GM18951 (cell line): ENCODE measurements at regions not wholly inside any gene's neighbourhood (a gene's known extent, or its start where the extent isn't known, plus 50 kb on each side); places are given as distances from the start of the nearest gene placed in this dataset.

Experiments used
- POLR2A ChIP-seq: IDR thresholded peaks from 4 replicates; pipeline ENCODE4 v1.6.1; 2011; ENCODE audit warnings: mild to moderate bottlenecking; ENCODE audit not compliant: insufficient read length, insufficient read depth; ENCODE audit errors: extremely low read depth
- in situ Hi-C: fragments of 300-500 bp; cut with MboI; formaldehyde crosslinking; loops from one replicate; pipeline ENCODE4 v1.12.0; 2022; ENCODE audit warnings: low sequenced_read_pairs, mixed read lengths, inconsistent platforms; ENCODE audit not compliant: unreplicated experiment

DNA sequence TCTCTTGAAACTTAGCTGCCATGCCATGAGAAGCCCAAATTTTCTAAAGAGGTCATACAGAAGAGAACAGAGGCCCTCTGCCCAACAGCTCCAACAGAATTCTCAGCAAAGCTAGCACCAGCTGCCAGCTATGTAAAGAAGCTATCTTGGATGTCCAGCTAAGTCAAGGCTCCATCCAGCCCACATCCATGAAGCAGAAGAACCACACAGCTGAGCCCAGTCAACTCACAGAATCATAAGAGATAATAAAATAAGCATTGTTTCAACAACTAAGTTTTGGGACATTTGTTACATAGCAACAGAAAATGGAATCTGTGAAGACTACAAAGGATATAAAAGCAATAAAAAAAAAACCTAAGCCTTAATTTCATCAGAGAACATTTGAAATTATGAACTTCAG, 434.3 kb downstream of the TXNL1 start:
- in situ Hi-C loops = no loop called here

GRCh38 chr18:56202678-56203077, 435.7 kb downstream of the TXNL1 start:
- in situ Hi-C loops = no loop called here
- no peak for TF ChIP-seq POLR2A

More for the DNA sequence above, 434.3 kb downstream of the TXNL1 start:
- TF ChIP-seq POLR2A = no peak

DNA sequence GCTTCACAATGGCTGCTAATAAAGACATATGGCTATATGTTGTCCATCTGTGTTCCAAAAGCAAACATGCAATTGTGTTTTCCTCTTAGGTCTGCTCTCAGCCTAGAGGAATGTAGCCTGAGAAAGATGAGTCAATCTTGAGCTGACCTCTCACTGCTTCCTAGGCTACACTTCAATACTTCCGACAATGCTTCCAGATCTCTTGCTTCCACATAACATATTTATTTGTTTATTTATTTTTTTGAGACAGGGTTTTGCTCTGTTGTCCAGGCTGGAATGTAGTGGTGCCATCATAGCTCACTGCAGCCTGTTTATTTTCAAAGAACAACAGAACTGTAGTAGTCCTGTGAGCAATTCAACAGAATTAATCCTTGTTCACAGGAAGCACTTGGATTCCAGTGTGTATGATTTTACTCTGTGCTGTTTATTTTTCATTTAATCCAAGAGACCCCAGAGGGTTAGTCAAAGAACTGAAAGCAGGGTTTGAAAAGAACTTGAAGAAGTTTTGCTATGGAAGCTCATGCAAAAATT, 437.9 kb downstream of the TXNL1 start:
- in situ Hi-C loops = no loop called here
- no peak for TF ChIP-seq POLR2A

GRCh38 chr18:56199580-56200330, 438.6 kb downstream of the TXNL1 start:
- no peak for TF ChIP-seq POLR2A
- in situ Hi-C loops = no loop called here

DNA sequence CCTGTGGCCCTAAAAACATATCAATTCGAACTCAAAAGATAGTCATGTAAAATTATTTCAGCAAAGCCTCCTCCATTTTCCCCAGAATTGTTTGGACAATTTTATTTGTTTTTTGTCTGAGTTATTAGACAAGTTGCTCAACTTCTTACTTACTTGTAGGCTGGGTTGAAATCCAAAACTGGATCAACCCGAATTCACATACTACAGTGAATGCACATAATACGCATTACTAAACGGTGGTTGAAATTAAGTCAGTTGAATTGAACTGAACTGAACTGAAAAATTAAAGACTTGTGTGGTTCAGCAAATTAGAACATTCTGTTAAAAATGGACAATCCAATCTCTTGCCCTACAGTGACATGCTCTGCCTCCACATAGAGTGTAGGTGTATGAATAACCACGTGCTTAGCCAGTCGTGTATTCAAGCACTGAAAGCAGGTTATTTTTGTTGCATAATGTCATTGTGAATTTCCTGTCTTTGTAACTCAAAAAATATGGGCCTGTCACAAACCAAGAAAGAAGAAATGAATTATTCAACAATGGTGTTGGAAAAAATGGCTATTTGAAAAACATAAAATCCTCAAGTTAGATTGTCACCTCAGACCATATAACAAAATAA, 441.0 kb downstream of the TXNL1 start:
- no peak for TF ChIP-seq POLR2A
- in situ Hi-C loops = no loop called here

GRCh38 chr18:56196495-56197225, 441.7 kb downstream of the TXNL1 start:
- in situ Hi-C loops = no loop called here
- no peak for TF ChIP-seq POLR2A

- in situ Hi-C loops = no loop called here
- no peak for TF ChIP-seq POLR2A
Measured at GRCh38 chr18:56191334-56191733, 447.1 kb downstream of the TXNL1 start.

DNA sequence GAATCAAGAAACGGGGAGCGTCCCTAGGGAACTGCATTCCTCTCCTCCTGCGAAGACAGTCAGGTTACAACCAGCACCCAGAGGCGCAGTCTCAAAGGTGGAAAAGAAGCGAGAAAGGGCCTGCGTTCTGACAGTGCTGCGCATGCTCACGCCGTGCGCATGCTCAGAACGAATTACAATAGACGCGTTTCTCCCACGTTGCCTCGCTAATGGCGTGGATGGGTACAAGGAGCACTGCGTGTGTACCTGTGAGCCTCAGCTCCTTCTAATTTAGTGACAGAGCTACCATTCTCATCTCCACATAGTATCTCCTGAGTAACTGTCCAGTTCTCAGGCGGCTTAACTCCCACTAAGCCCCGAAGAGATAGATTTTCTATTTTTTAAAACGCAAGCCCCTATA, 448.8 kb downstream of the TXNL1 start:
- in situ Hi-C loops = no loop called here
- TF ChIP-seq POLR2A = no peak

DNA sequence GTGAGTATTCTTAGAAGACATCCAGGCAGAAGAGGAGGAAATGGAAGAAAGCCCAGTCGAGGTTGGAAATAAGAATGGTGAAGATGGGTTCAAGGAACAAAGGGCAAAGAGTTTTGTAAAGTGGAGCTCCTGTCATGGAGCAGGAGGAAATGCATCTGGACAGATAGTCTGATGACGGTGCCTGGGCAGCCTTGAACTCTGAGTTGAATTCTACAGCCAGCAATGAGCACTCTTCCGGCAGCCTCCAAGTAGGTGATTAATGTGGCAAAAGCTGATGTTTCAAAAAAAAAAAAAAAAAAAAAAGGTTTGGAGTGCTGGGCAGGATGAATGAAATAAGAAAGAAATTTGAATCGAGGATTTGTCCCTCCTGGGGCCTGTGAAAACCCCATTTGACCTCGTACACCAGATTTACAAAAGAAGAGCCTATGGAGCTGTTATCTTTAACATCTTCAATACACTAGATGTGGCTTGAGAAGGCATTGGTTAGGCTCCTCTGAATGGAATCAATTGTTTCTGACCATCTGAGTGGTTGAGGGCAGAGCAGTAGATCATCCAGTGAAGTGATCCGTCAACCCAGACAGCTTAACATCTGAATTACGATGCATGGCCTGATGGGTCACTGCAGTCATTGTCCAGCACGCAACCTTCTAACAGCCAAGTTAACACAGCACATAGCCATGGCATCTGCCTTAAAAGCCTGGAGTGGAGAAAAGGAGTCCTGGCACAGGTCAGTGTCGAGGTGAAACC, 449.7 kb downstream of the TXNL1 start:
- in situ Hi-C loops = no loop called here
- no peak for TF ChIP-seq POLR2A

DNA sequence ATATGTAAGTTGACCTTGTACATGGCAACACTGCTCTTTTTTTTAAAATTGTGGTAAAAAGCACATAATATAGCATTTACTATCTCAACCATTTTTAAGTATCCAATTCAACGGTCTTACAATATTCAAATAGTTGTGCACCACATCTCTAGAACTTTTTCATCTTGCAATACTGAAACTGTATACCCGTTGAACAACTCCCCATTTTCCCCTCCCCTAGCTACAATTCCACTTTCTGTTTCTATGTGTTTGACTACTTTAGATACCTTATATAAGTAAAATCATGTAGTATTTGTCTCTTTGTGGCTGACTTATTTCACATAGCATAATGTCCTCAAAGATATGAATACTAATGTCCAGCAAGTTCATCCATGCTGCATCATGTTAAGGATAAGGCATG, 452.1 kb downstream of the TXNL1 start:
- in situ Hi-C loops = no loop called here

DNA sequence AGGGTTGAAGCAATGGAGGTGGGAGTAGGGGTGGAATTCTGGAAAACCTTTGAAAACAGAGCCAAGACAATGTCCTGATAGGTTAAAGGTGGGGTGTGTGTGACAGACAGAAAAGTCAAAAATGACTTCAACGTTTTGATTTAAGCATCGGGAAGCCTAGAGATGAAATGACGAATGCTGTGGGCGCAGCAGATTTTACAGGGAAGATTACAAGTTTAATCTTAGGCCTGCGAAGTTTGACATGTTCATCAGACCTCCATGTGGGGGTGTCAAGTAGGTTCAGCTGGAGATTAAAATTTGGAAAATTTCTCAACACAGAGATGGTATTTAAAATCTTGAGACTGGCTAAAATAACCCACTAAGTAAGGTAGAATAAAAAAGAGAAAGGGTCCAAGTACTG, 453.3 kb downstream of the TXNL1 start:
- in situ Hi-C loops = no loop called here
- TF ChIP-seq POLR2A = no peak

More for the DNA sequence above, 452.1 kb downstream of the TXNL1 start:
- no peak for TF ChIP-seq POLR2A

- in situ Hi-C loops = no loop called here
- no peak for TF ChIP-seq POLR2A
Measured at GRCh38 chr18:56176751-56177150, 461.6 kb downstream of the TXNL1 start.
